ENCODE measurements at regions not wholly inside any gene's neighbourhood (a gene's known extent, or its start where the extent isn't known, plus 50 kb on each side); places are given as distances from the start of the nearest gene placed in this dataset.

- ChIA-PET RAD21 (ENCODE audit: low non-redundant PET in 1 of 2, low total read pairs in 2 of 2, uncharacterized antibody in 2 of 2, unreplicated experiment in 2 of 2) (no interaction called here), POLR2A (no interaction called here), CTCF (no interaction called here)
- Histone ChIP-seq H3K9me3 (ENCODE audit: control insufficient read depth in 1 of 2, insufficient read depth in 1 of 2, low read depth in 1 of 2, low read length in 2 of 2) (no peaks in the 10 kb centered on the region), H3K27me3 (ENCODE audit: insufficient read depth, low read length) (no peaks in the 10 kb centered on the region), H3K9ac (ENCODE audit: low read length) (no peak overlapping the region), H3K27ac (ENCODE audit: low read depth, low read length) (no peak overlapping the region), H3K4me3 (replicated peaks in 1 of 2; ENCODE audit: low read depth in 1 of 2, low read length in 2 of 2) (no peak overlapping the region), H2AFZ (ENCODE audit: low read depth, low read length, poor library complexity, severe bottlenecking) (no peak overlapping the region), H3K9me2 (ENCODE audit: insufficient read depth) (no peaks in the 10 kb centered on the region), H3K4me1 (ENCODE audit: control insufficient read depth in 1 of 2, insufficient read depth in 2 of 2, low read length in 2 of 2) (0 out of 4 replicates have a peak, but pooled peaks cover 0 to 4% of the 10 kb centered on the region in 2 experiments), H3K36me3 (ENCODE audit: control insufficient read depth in 1 of 2, insufficient read depth in 2 of 2, low read length in 2 of 2) (no peaks in the 10 kb centered on the region), H3K4me2 (ENCODE audit: low read length) (no peak overlapping the region), H3K79me2 (ENCODE audit: insufficient read depth, low read length) (no peaks in the 10 kb centered on the region), H4K20me1 (ENCODE audit: insufficient read depth) (no peaks in the 10 kb centered on the region)
- TF ChIP-seq JUND (IDR thresholded peaks at IDR 0.05) (no peak), SIN3A (IDR thresholded peaks at IDR 0.05; ENCODE audit: low read depth) (no peak), YY1 (IDR thresholded peaks at IDR 0.05; ENCODE audit: extremely low read depth, insufficient replicate concordance, low read depth, low read length) (no peak), EZH2phosphoT487 (IDR thresholded peaks at IDR 0.05; ENCODE audit: borderline replicate concordance) (no peak), ZBTB33 (IDR thresholded peaks at IDR 0.05; ENCODE audit: extremely low read depth, insufficient replicate concordance, low read length) (no peak), POLR2A (IDR thresholded peaks at IDR 0.05; ENCODE audit: borderline replicate concordance, extremely low read depth, insufficient read depth, insufficient read length) (no peak), TCF7L2 (IDR thresholded peaks at IDR 0.05; ENCODE audit: borderline replicate concordance, extremely low read depth, insufficient read depth, insufficient read length) (no peak), ZNF274 (IDR thresholded peaks at IDR 0.05; ENCODE audit: low read depth, low read length) (no peak), POLR2AphosphoS5 (IDR thresholded peaks at IDR 0.05; ENCODE audit: low read depth, low read length) (no peak)
- TF ChIP-seq, protein P1, sequence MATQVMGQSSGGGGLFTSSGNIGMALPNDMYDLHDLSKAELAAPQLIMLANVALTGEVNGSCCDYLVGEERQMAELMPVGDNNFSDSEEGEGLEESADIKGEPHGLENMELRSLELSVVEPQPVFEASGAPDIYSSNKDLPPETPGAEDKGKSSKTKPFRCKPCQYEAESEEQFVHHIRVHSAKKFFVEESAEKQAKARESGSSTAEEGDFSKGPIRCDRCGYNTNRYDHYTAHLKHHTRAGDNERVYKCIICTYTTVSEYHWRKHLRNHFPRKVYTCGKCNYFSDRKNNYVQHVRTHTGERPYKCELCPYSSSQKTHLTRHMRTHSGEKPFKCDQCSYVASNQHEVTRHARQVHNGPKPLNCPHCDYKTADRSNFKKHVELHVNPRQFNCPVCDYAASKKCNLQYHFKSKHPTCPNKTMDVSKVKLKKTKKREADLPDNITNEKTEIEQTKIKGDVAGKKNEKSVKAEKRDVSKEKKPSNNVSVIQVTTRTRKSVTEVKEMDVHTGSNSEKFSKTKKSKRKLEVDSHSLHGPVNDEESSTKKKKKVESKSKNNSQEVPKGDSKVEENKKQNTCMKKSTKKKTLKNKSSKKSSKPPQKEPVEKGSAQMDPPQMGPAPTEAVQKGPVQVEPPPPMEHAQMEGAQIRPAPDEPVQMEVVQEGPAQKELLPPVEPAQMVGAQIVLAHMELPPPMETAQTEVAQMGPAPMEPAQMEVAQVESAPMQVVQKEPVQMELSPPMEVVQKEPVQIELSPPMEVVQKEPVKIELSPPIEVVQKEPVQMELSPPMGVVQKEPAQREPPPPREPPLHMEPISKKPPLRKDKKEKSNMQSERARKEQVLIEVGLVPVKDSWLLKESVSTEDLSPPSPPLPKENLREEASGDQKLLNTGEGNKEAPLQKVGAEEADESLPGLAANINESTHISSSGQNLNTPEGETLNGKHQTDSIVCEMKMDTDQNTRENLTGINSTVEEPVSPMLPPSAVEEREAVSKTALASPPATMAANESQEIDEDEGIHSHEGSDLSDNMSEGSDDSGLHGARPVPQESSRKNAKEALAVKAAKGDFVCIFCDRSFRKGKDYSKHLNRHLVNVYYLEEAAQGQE (IDR thresholded peaks at IDR 0.05; ENCODE audit: low read depth) = no peak
- DNase-seq (ENCODE audit: low read depth, low spot score) (no peak), ATAC-seq (no peak)
- intact Hi-C loops (cut with micrococcal nuclease) = no loop called here
- BruUV-seq (replicated peaks) = no TSS peak
Measured at GRCh38 chr5:67318746-67319145, 122.1 kb upstream of the CD180 start.
